ENCODE measurements at regions not wholly inside any gene's neighbourhood (a gene's known extent, or its start where the extent isn't known, plus 50 kb on each side); places are given as distances from the start of the nearest gene placed in this dataset.

DNA sequence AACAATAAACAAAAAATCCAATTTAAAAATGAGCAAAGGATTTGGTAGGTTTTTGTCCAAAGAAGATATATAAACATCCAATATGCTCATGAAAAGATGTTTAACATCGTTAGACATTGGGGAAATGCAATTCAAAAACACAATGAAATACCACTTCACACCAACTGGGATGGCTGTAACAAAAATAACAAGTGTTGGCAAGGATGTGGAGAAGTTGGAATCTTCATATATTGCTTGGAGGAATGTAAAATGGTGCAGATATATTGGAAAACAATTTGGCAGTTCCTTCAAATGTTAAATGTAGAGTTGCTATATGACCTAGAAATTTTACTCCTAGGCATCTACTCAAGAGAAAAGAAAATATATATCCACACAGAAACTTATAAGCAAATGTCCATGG, 224.3 kb downstream of the AUH start:
- TF ChIP-seq STAT1 (IDR thresholded peaks at IDR 0.05; ENCODE audit: unreplicated experiment) (no peak), POLR2AphosphoS5 (IDR thresholded peaks at IDR 0.05; ENCODE audit: low read depth) (no peak), ZNF114 (CRISPR knock-in tag; IDR thresholded peaks at IDR 0.05) (no peak), EZH2phosphoT487 (IDR thresholded peaks at IDR 0.05; ENCODE audit: unreplicated experiment) (no peak), JUNB (IDR thresholded peaks at IDR 0.05; ENCODE audit: unreplicated experiment) (no peak), ZNF462 (CRISPR knock-in tag; IDR thresholded peaks at IDR 0.05) (no peak), NANOG (IDR thresholded peaks at IDR 0.05; ENCODE audit: borderline replicate concordance) (no peak)
- TF ChIP-seq, protein P1, sequence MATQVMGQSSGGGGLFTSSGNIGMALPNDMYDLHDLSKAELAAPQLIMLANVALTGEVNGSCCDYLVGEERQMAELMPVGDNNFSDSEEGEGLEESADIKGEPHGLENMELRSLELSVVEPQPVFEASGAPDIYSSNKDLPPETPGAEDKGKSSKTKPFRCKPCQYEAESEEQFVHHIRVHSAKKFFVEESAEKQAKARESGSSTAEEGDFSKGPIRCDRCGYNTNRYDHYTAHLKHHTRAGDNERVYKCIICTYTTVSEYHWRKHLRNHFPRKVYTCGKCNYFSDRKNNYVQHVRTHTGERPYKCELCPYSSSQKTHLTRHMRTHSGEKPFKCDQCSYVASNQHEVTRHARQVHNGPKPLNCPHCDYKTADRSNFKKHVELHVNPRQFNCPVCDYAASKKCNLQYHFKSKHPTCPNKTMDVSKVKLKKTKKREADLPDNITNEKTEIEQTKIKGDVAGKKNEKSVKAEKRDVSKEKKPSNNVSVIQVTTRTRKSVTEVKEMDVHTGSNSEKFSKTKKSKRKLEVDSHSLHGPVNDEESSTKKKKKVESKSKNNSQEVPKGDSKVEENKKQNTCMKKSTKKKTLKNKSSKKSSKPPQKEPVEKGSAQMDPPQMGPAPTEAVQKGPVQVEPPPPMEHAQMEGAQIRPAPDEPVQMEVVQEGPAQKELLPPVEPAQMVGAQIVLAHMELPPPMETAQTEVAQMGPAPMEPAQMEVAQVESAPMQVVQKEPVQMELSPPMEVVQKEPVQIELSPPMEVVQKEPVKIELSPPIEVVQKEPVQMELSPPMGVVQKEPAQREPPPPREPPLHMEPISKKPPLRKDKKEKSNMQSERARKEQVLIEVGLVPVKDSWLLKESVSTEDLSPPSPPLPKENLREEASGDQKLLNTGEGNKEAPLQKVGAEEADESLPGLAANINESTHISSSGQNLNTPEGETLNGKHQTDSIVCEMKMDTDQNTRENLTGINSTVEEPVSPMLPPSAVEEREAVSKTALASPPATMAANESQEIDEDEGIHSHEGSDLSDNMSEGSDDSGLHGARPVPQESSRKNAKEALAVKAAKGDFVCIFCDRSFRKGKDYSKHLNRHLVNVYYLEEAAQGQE (IDR thresholded peaks at IDR 0.05; ENCODE audit: unreplicated experiment), result no peak
- no peaks in the 10 kb centered on the region for H3K9me2 ChIP-seq (ENCODE audit: insufficient read depth)
- no peaks in the 10 kb centered on the region for H4K20me1 ChIP-seq (replicated peaks; ENCODE audit: insufficient read depth)
- H3K4me1 Mint-ChIP-seq, result peaks cover 12% of the 10 kb centered on the region
- H3F3A ChIP-seq (replicated peaks; ENCODE audit: low read depth), result no peaks in the 10 kb centered on the region
- H3K4me3 Mint-ChIP-seq, result no peak overlapping the region
- peaks cover 2% of the 10 kb centered on the region; the same call in 1 of the 3 replicates for H3K9me3 Mint-ChIP-seq
- DNase-seq (ENCODE audit: low spot score) (no peak), ATAC-seq (no peak)
- H3K36me3 ChIP-seq (ENCODE audit: insufficient read depth), result no peaks in the 10 kb centered on the region
- no peaks in the 10 kb centered on the region for H3K79me2 ChIP-seq (replicated peaks; ENCODE audit: insufficient read depth)
- no peaks in the 10 kb centered on the region for H3K27me3 ChIP-seq (ENCODE audit: insufficient read depth)
- H3K27me3 Mint-ChIP-seq (ENCODE audit: insufficient read depth, low read depth, poor library complexity), result no peaks in the 10 kb centered on the region
- no peaks in the 10 kb centered on the region for H3K4me1 ChIP-seq (ENCODE audit: insufficient read depth)
- no peak overlapping the region for H3K4me3 ChIP-seq
- H3K27ac ChIP-seq (ENCODE audit: low read depth), result no peak overlapping the region
- H3K27ac Mint-ChIP-seq, result no peak overlapping the region
- no peak overlapping the region for H2AFZ ChIP-seq
- no peak overlapping the region for H3K4me2 ChIP-seq
- H3K36me3 Mint-ChIP-seq (ENCODE audit: low read depth), result no peaks in the 10 kb centered on the region
